BE2C (cell line): ENCODE measurements at regions not wholly inside any gene's neighbourhood (a gene's known extent, or its start where the extent isn't known, plus 50 kb on each side); places are given as distances from the start of the nearest gene placed in this dataset.

ENCODE experiments used
- DNase-seq: peaks from one replicate; pipeline ENCODE4 v3.0.0-alpha.2; 2020
- H3K27me3 ChIP-seq: fragments of 250-450 bp; sonication (Bioruptor Pico); 2 replicates; pipeline ENCODE4 v1.5.1; 2020; ENCODE audit warnings: mild to moderate bottlenecking
- H3K36me3 ChIP-seq: fragments of 250-450 bp; sonication (Bioruptor Pico); 2 replicates; pipeline ENCODE4 v1.5.1; 2020; ENCODE audit warnings: mild to moderate bottlenecking
- H3K4me1 ChIP-seq: fragments of 250-450 bp; sonication (Bioruptor Pico); 2 replicates; pipeline ENCODE4 v1.5.1; 2020
- H3K4me3 ChIP-seq: 2 replicates; pipeline ENCODE4 v1.5.1; 2011; ENCODE audit warnings: low read depth, low read length
- H3K9me3 ChIP-seq: fragments of 250-450 bp; sonication (Bioruptor Pico); 2 replicates; pipeline ENCODE4 v1.5.1; 2020
- TF ChIP-seq, protein P1 (sequence below): IDR thresholded peaks from 2 replicates; pipeline ENCODE4 v1.5.1; 2012; ENCODE audit warnings: mild to moderate bottlenecking, low read depth, low read length

DNA sequence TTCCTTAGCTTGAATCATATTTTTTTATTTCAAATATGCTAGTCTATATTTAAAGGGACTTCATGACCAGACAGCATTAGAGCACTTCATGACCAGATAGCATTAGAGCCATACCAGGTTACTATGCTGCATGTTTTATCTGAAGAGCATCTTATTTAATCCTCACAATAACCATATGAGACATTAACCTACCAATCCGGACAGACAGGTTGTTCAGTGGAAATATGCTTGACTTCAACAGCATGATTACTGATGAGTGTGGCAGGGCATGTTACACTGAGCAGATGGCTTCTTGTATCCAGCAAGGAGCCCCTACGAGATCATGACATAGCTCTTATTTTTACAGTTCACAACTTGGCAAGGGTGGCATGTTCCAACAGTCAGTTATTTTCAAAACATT, 85.0 kb upstream of the KCTD3 start:
- H3K4me3 ChIP-seq = no peak overlapping the region
- no peak for DNase-seq

GRCh38 chr1:215484171-215484939, 82.7 kb upstream of the KCTD3 start:
- TF ChIP-seq, protein P1, sequence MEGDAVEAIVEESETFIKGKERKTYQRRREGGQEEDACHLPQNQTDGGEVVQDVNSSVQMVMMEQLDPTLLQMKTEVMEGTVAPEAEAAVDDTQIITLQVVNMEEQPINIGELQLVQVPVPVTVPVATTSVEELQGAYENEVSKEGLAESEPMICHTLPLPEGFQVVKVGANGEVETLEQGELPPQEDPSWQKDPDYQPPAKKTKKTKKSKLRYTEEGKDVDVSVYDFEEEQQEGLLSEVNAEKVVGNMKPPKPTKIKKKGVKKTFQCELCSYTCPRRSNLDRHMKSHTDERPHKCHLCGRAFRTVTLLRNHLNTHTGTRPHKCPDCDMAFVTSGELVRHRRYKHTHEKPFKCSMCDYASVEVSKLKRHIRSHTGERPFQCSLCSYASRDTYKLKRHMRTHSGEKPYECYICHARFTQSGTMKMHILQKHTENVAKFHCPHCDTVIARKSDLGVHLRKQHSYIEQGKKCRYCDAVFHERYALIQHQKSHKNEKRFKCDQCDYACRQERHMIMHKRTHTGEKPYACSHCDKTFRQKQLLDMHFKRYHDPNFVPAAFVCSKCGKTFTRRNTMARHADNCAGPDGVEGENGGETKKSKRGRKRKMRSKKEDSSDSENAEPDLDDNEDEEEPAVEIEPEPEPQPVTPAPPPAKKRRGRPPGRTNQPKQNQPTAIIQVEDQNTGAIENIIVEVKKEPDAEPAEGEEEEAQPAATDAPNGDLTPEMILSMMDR = no peak
- Histone ChIP-seq H3K4me3 (no peak overlapping the region), H3K9me3 (no peaks in the 10 kb centered on the region), H3K4me1 (no peaks in the 10 kb centered on the region), H3K27me3 (peaks cover 16% of the 10 kb centered on the region; the same call in 1 of the 2 replicates), H3K36me3 (no peaks in the 10 kb centered on the region)
- DNase-seq = no peak

More for the DNA sequence above, 85.0 kb upstream of the KCTD3 start:
- Histone ChIP-seq H3K9me3 (no peaks in the 10 kb centered on the region), H3K27me3 (0 out of 2 replicates have a peak, but pooled peaks cover 5% of the 10 kb centered on the region), H3K36me3 (no peaks in the 10 kb centered on the region), H3K4me1 (peaks cover 3% of the 10 kb centered on the region; the same call in 1 of the 2 replicates)
- TF ChIP-seq, protein P1 = no peak

DNA sequence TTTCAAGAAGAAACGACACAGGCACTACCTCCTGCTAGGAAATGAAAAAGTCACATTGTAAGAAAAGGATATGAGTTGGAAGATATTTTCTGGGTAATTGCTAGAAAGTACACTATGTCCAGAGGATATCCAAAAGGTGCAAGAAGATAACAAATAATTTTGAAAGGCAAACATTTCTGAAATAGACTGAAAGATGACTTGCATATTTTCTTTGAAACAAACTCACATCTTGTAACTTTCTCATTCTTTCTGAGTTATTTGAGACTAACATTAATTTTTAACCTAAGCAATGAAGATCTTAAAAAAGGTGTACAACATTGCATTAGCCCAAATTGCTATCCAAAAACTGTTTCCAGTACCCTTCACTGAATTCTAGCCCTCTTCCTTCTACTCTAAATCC, 79.6 kb upstream of the KCTD3 start:
- Histone ChIP-seq H3K4me3 (no peak overlapping the region), H3K9me3 (no peaks in the 10 kb centered on the region), H3K36me3 (no peaks in the 10 kb centered on the region)

DNA sequence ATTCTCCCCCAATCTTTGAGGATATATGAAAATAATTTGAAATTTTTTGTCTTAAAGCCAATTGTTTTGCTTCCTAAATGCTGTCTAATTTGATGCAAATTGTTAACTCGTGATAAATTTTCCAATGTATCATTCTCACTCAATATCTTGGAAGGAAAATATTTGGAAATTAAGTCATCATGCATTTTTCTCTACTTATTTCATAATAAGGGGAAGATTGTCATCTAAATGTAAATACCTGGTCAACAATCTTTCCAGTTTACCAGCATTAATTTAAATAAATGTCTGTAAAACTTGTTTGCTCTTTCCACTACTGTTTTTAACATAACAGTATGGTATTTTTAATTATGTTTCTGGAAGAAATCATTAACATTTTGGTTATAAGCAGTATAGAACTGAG, 78.3 kb upstream of the KCTD3 start:
- Histone ChIP-seq H3K4me3 (no peak overlapping the region), H3K36me3 (no peaks in the 10 kb centered on the region), H3K27me3 (peaks cover 16% of the 10 kb centered on the region; the same call in 1 of the 2 replicates), H3K4me1 (no peaks in the 10 kb centered on the region), H3K9me3 (no peaks in the 10 kb centered on the region)
- TF ChIP-seq, protein P1 = no peak
- no peak for DNase-seq

More for the DNA sequence above, 79.6 kb upstream of the KCTD3 start:
- Histone ChIP-seq H3K4me1 (no peaks in the 10 kb centered on the region), H3K27me3 (peaks cover 16% of the 10 kb centered on the region; the same call in 1 of the 2 replicates)
- TF ChIP-seq, protein P1 = no peak
- no peak for DNase-seq

DNA sequence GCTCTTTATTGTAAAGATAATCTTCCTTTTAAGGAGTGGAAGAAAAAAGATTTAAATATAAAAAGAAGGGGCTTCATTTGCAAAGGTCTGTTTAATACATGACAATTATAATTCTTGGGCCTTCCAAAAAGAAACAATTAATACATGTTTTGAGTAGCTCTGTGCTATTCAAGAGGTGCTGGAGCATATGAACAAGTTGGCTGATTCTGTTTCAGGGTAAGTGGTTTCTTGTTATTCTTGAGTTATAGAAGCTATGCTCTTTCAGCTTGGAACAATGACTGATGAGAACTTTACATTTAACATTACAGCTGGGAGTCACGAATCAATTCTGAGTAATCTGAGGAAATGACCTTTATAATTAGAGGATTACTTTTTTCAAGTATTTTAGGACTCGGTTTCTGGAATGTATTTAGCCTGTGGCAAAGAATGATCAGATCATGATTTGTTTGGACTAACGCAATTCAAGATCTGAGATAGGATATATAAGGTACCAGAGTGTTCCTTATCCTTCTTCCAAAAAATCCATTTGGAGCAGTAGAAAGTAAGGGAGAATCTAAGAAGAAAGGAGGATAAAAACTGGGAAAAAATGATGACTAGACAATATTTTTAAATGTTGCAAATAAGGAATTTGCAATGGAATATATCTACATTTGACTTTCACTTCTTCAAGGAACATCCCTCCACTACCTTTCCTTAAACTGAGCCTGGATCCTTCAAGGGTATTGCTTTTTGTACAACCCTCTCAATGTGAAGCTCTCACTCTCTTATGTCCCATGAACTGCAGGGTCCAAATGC, 77.1 kb upstream of the KCTD3 start:
- no peak for DNase-seq
- H3K36me3 ChIP-seq = no peaks in the 10 kb centered on the region
- H3K4me1 ChIP-seq = no peaks in the 10 kb centered on the region
- H3K9me3 ChIP-seq = no peaks in the 10 kb centered on the region
- peaks cover 12% of the 10 kb centered on the region; the same call in 1 of the 2 replicates for H3K27me3 ChIP-seq
- H3K4me3 ChIP-seq = no peak overlapping the region
- TF ChIP-seq, protein P1 = no peak
